NT2/D1 (cell line): ENCODE measurements at regions not wholly inside any gene's neighbourhood (a gene's known extent, or its start where the extent isn't known, plus 50 kb on each side); places are given as distances from the start of the nearest gene placed in this dataset.

Experiments
- SUZ12 ChIP-seq: IDR thresholded peaks from 2 replicates; pipeline ENCODE4 v1.6.1; 2011; ENCODE audit not compliant: insufficient read length, insufficient read depth; ENCODE audit errors: extremely low read depth
- YY1 ChIP-seq: IDR thresholded peaks from 2 replicates; pipeline ENCODE4 v1.6.1; 2011; ENCODE audit not compliant: insufficient read length, insufficient read depth

DNA sequence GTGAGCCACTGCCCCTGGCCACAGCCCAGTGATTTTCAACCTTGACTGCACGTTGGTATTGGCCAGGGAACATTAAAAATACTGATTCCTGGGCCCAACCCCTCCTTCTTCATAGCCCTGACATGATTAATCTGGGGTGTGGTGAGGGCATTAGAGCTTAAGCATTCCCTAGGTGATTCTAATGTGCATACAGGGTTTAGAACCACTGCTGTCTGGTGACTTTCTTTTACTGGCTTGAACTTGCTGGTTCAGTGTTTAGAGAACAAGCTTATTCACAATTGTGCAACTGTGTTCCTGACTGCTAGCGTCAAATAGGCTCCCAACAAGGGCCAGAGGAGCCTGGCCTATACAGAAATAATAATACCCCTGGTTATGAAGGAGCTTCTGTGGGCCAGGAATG lies 488.8 kb upstream of the CCDC196 start:
- TF ChIP-seq SUZ12 (no peak), YY1 (no peak)
